Natural killer cell (primary cell): ENCODE measurements at regions not wholly inside any gene's neighbourhood (a gene's known extent, or its start where the extent isn't known, plus 50 kb on each side); places are given as distances from the start of the nearest gene placed in this dataset.

Experiments
- ATAC-seq, 3 donors: fragments of 150-1000 bp in 2 of 3; fragments of 200-7000 bp in 1 of 3; cut with Tn5 transposase; 1 replicate in 1 of 3; 2 replicates in 2 of 3; pipeline ENCODE4 v1.10.0; 2021; ENCODE audit warnings: mild to moderate bottlenecking in 2 of 3, moderate library complexity in 2 of 3
- DNase-seq, 2 donors: peaks; one replicate each; pipeline versions ENCODE4 v3.0.0 to v3.0.0-alpha.2; 2013 to 2021; ENCODE audit warnings: mixed read lengths in 1 of 2
- H3K27ac ChIP-seq: one replicate; pipeline ENCODE4 v1.5.1; 2013; ENCODE audit warnings: mild to moderate bottlenecking, low read length
- H3K27me3 ChIP-seq: one replicate; pipeline ENCODE4 v1.6.1; 2013; ENCODE audit warnings: low read length; ENCODE audit not compliant: control insufficient read depth, insufficient read depth
- H3K36me3 ChIP-seq: one replicate; pipeline ENCODE4 v1.6.1; 2013; ENCODE audit warnings: low read length; ENCODE audit not compliant: control insufficient read depth, insufficient read depth
- H3K4me1 ChIP-seq: one replicate; pipeline ENCODE4 v1.6.1; 2013; ENCODE audit warnings: low read length; ENCODE audit not compliant: control insufficient read depth, insufficient read depth
- H3K4me3 ChIP-seq: one replicate; pipeline ENCODE4 v1.5.1; 2013; ENCODE audit warnings: low read length
- H3K9me3 ChIP-seq: one replicate; pipeline ENCODE4 v1.6.1; 2013; ENCODE audit warnings: low read length; ENCODE audit not compliant: control insufficient read depth, insufficient read depth
- H3K27ac Mint-ChIP-seq, 2 donors: one replicate each; pipeline ENCODE4 v1.8.0; 2022; ENCODE audit warnings: mild to moderate bottlenecking in 2 of 2, mixed read lengths in 2 of 2, moderate library complexity in 1 of 2
- H3K27me3 Mint-ChIP-seq, 2 donors: one replicate each; pipeline ENCODE4 v1.8.0; 2022; ENCODE audit warnings: low read depth in 2 of 2, mixed read lengths in 2 of 2
- H3K36me3 Mint-ChIP-seq: one replicate; pipeline ENCODE4 v1.8.0; 2022; ENCODE audit warnings: mixed read lengths
- H3K4me1 Mint-ChIP-seq, 2 donors: one replicate each; pipeline ENCODE4 v1.8.0; 2022; ENCODE audit warnings: mixed read lengths in 2 of 2
- H3K4me3 Mint-ChIP-seq: one replicate; pipeline ENCODE4 v1.8.0; 2022; ENCODE audit warnings: mild to moderate bottlenecking, moderate library complexity, mixed read lengths
- H3K9me3 Mint-ChIP-seq, 2 donors: one replicate each; pipeline ENCODE4 v1.8.0; 2022; ENCODE audit warnings: mixed read lengths in 2 of 2
- CTCF ChIP-seq: fragments of 200-600 bp; IDR thresholded peaks from one replicate; pipeline ENCODE4 v1.8.0; 2022; ENCODE audit warnings: antibody characterized with exemption
- WGBS: methylation state at CpG from one replicate; pipeline ENCODE4 v1.1.7; 2013; ENCODE audit warnings: missing lambda C conversion rate; ENCODE audit not compliant: insufficient coverage; 5-methylcytosine and 5-hydroxymethylcytosine counted together
- intact Hi-C: fragments of 100-400 bp; cut with micrococcal nuclease; formaldehyde crosslinking; loops from one replicate; pipeline ENCODE4 v1.14.2; 2022

- no peaks in the 10 kb centered on the region for H3K9me3 ChIP-seq
- no peaks in the 10 kb centered on the region for H3K36me3 ChIP-seq
- Mint-ChIP-seq H3K27me3 (no peaks in the 10 kb centered on the region), H3K36me3 (no peaks in the 10 kb centered on the region), H3K4me3 (no peak overlapping the region), H3K27ac (no peak overlapping the region), H3K9me3 (no peaks in the 10 kb centered on the region), H3K4me1 (peaks cover 0 to 6% of the 10 kb centered on the region in 2 donors)
- no peaks in the 10 kb centered on the region for H3K27me3 ChIP-seq
- DNase-seq (no peak), ATAC-seq (no peak)
- intact Hi-C loops, result no loop called here
- no peak overlapping the region for H3K27ac ChIP-seq
- WGBS, result 7% methylated on average over 1 of the region's 1 CpG
- no peak for TF ChIP-seq CTCF
- H3K4me3 ChIP-seq, result no peak overlapping the region
- no peaks in the 10 kb centered on the region for H3K4me1 ChIP-seq
Observed at GRCh38 chr4:89619206-89619962, 217.6 kb downstream of the SNCA start.

- H3K27me3 Mint-ChIP-seq, result no peaks in the 10 kb centered on the region
- no peak overlapping the region for H3K4me3 Mint-ChIP-seq
- H3K4me1 Mint-ChIP-seq, result peaks cover 0 to 6% of the 10 kb centered on the region in 2 donors
- no peaks in the 10 kb centered on the region for H3K36me3 ChIP-seq
- no peak for TF ChIP-seq CTCF
- 67% methylated on average over 2 of the region's 2 CpGs for WGBS
- ATAC-seq, result no peak
- H3K4me3 ChIP-seq, result no peak overlapping the region
- intact Hi-C loops, result no loop called here
- no peaks in the 10 kb centered on the region for H3K9me3 Mint-ChIP-seq
- H3K27me3 ChIP-seq, result no peaks in the 10 kb centered on the region
- no peak overlapping the region for H3K27ac ChIP-seq
- no peak for DNase-seq
- H3K36me3 Mint-ChIP-seq, result no peaks in the 10 kb centered on the region
- no peaks in the 10 kb centered on the region for H3K9me3 ChIP-seq
- no peak overlapping the region for H3K27ac Mint-ChIP-seq
- H3K4me1 ChIP-seq, result no peaks in the 10 kb centered on the region
Observed at GRCh38 chr4:89618151-89618550, 218.8 kb downstream of the SNCA start.

- intact Hi-C loops, result no loop called here
- 56% methylated on average over 3 of the region's 3 CpGs for WGBS
- TF ChIP-seq CTCF, result no peak
Observed at GRCh38 chr4:89617317-89617716, 219.6 kb downstream of the SNCA start.

GRCh38 chr4:89616382-89616781, 220.6 kb downstream of the SNCA start:
- no peaks in the 10 kb centered on the region for H3K9me3 Mint-ChIP-seq
- Histone ChIP-seq H3K36me3 (no peaks in the 10 kb centered on the region), H3K27me3 (no peaks in the 10 kb centered on the region), H3K4me3 (no peak overlapping the region), H3K9me3 (no peaks in the 10 kb centered on the region), H3K4me1 (no peaks in the 10 kb centered on the region), H3K27ac (no peak overlapping the region)
- H3K27me3 Mint-ChIP-seq, result no peaks in the 10 kb centered on the region
- TF ChIP-seq CTCF, result no peak
- ATAC-seq, result no peak
- no peaks in the 10 kb centered on the region for H3K36me3 Mint-ChIP-seq
- H3K27ac Mint-ChIP-seq, result no peak overlapping the region
- H3K4me3 Mint-ChIP-seq, result no peak overlapping the region
- DNase-seq, result no peak
- H3K4me1 Mint-ChIP-seq, result peaks cover 0 to 6% of the 10 kb centered on the region in 2 donors
- 91% methylated on average over 2 of the region's 2 CpGs for WGBS
- intact Hi-C loops, result no loop called here

More at GRCh38 chr4:89617317-89617716, 219.6 kb downstream of the SNCA start:
- no peak for DNase-seq
- H3K36me3 Mint-ChIP-seq, result no peaks in the 10 kb centered on the region
- H3K9me3 Mint-ChIP-seq, result no peaks in the 10 kb centered on the region
- H3K9me3 ChIP-seq, result no peaks in the 10 kb centered on the region
- H3K4me3 Mint-ChIP-seq, result no peak overlapping the region
- no peak overlapping the region for H3K27ac Mint-ChIP-seq
- no peak overlapping the region for H3K27ac ChIP-seq
- no peaks in the 10 kb centered on the region for H3K36me3 ChIP-seq
- ATAC-seq, result no peak
- no peak overlapping the region for H3K4me3 ChIP-seq
- H3K27me3 Mint-ChIP-seq, result no peaks in the 10 kb centered on the region
- H3K27me3 ChIP-seq, result no peaks in the 10 kb centered on the region
- no peaks in the 10 kb centered on the region for H3K4me1 ChIP-seq
- H3K4me1 Mint-ChIP-seq, result peaks cover 0 to 6% of the 10 kb centered on the region in 2 donors
